Naive B cell (primary cell): ENCODE measurements at regions not wholly inside any gene's neighbourhood (a gene's known extent, or its start where the extent isn't known, plus 50 kb on each side); places are given as distances from the start of the nearest gene placed in this dataset.

Source experiments
- ATAC-seq, 2 donors: fragments of 150-1000 bp; cut with Tn5 transposase; 2 replicates each; pipeline ENCODE4 v1.10.0; 2021; ENCODE audit warnings: low read depth in 2 of 2, mild to moderate bottlenecking in 2 of 2, moderate library complexity in 2 of 2
- DNase-seq: peaks from one replicate; pipeline ENCODE4 v3.0.0; 2022
- H3K27ac Mint-ChIP-seq, 6 donors: one replicate each; pipeline ENCODE4 v1.8.0; 2020 to 2022; ENCODE audit warnings: mild to moderate bottlenecking in 6 of 6, mixed read lengths in 6 of 6, moderate library complexity in 5 of 6, inconsistent platforms in 2 of 6
- H3K27me3 Mint-ChIP-seq, 3 donors: one replicate each; pipeline ENCODE4 v1.8.0; 2021 to 2022; ENCODE audit warnings: mixed read lengths in 3 of 3, mild to moderate bottlenecking in 1 of 3
- H3K36me3 Mint-ChIP-seq, 2 donors: one replicate each; pipeline ENCODE4 v1.8.0; 2020 to 2022; ENCODE audit warnings: mixed read lengths in 2 of 2, inconsistent platforms in 1 of 2, mild to moderate bottlenecking in 1 of 2
- H3K4me1 Mint-ChIP-seq, 3 donors: one replicate each; pipeline ENCODE4 v1.8.0; 2020 to 2022; ENCODE audit warnings: mixed read lengths in 3 of 3, inconsistent platforms in 1 of 3, mild to moderate bottlenecking in 1 of 3, moderate library complexity in 1 of 3
- H3K4me3 Mint-ChIP-seq, 8 donors: one replicate each; pipeline ENCODE4 v1.8.0; 2020 to 2022; ENCODE audit warnings: mild to moderate bottlenecking in 8 of 8, mixed read lengths in 8 of 8, moderate library complexity in 8 of 8, inconsistent platforms in 2 of 8
- H3K9me3 Mint-ChIP-seq, 7 donors: one replicate each; pipeline ENCODE4 v1.8.0; 2020 to 2022; ENCODE audit warnings: mixed read lengths in 7 of 7, mild to moderate bottlenecking in 5 of 7, inconsistent platforms in 2 of 7, moderate library complexity in 1 of 7

GRCh38 chr13:60627071-60627686 lies 230.2 kb downstream of the TDRD3 start:
- ATAC-seq, result no peak

More at GRCh38 chr13:60627071-60627686, 230.2 kb downstream of the TDRD3 start:
- Mint-ChIP-seq H3K4me3 (no peak overlapping the region), H3K4me1 (no peaks in the 10 kb centered on the region), H3K36me3 (no peaks in the 10 kb centered on the region), H3K27ac (no peak overlapping the region), H3K27me3 (no peaks in the 10 kb centered on the region), H3K9me3 (peaks cover 0 to 7% (median 0%) of the 10 kb centered on the region in 7 donors)
- no peak for DNase-seq
